Adrenal gland (tissue), 9 donors: ENCODE measurements at regions not wholly inside any gene's neighbourhood (a gene's known extent, or its start where the extent isn't known, plus 50 kb on each side); places are given as distances from the start of the nearest gene placed in this dataset.

ENCODE experiments used
- DNase-seq, 7 donors: peaks; one replicate each; pipeline ENCODE4 v3.0.0-alpha.2; 2019 to 2020
- H3K27ac ChIP-seq, 5 donors: fragments of 200-600 bp; sonication (generic) in 4 of 5; 1 replicate in 3 of 5; 2 replicates in 2 of 5; pipeline versions ENCODE4 v1.5.1 to v1.8.0; 2016 to 2020; ENCODE audit warnings: mild to moderate bottlenecking in 1 of 5
- H3K27me3 ChIP-seq: fragments of 200-600 bp; 2 replicates; pipeline ENCODE4 v1.8.0; 2021
- H3K36me3 ChIP-seq, 2 donors: fragments of 200-600 bp; replicated peaks in 1 of 2; 1 replicate in 1 of 2; 2 replicates in 1 of 2; pipeline versions ENCODE4 v1.5.1 to v1.8.0; 2018 to 2022
- H3K4me1 ChIP-seq, 2 donors: fragments of 200-600 bp; replicated peaks in 1 of 2; 1 replicate in 1 of 2; 2 replicates in 1 of 2; pipeline versions ENCODE4 v1.5.1 to v1.8.0; 2018 to 2021
- H3K4me3 ChIP-seq, 4 donors: fragments of 200-600 bp; sonication (generic) in 3 of 4; one replicate each; pipeline ENCODE4 v1.5.1; 2016 to 2018
- H3K9me3 ChIP-seq, 3 donors: fragments of 200-600 bp; sonication (generic) in 1 of 3; replicated peaks in 1 of 3; 1 replicate in 2 of 3; 2 replicates in 1 of 3; pipeline versions ENCODE4 v1.5.1 to v1.8.0; 2016 to 2021
- POLR2A ChIP-seq, 2 donors: fragments of 450-650 bp; IDR thresholded peaks; one replicate each; pipeline ENCODE4 v1.6.1; 2017; ENCODE audit warnings: antibody characterized with exemption in 2 of 2, mild to moderate bottlenecking in 2 of 2, moderate library complexity in 1 of 2
- WGBS, 4 donors: extraction: QIAGEN DNeasy Blood & Tissue Kit in 2 of 4; methylation state at CpG; one replicate each; pipeline versions ENCODE4 v1.1.5 to v1.1.7; 2013 to 2017; 5-methylcytosine and 5-hydroxymethylcytosine counted together
- intact Hi-C, 2 donors: fragments of 100-400 bp; cut with DNase I; formaldehyde crosslinking; loops; one replicate each; pipeline versions ENCODE4 v1.14.1 to v1.15.0; 2022 to 2023
- TF ChIP-seq, protein P1 (sequence below), 6 experiments: fragments of 450-650 bp in 4 of 6; fragments of 200-600 bp in 2 of 6; sonication (generic) in 1 of 6; IDR thresholded peaks; 1 replicate in 5 of 6; 2 replicates in 1 of 6; pipeline versions ENCODE4 v1.5.1 to v1.8.0; 2016 to 2021; ENCODE audit warnings: antibody characterized with exemption in 6 of 6, mild to moderate bottlenecking in 2 of 6, moderate library complexity in 1 of 6
- donor health status: healthy with polysubstance abuse.
- donor health status: Bipolar disorder and iron deficiency.
- donor health status: DM: yes; HTN: yes; CAD: no.
- donor health status: DM: no; HTN: no; CAD: no.
- donor health status: DM: no; HTN: no; CAD: no.

DNA sequence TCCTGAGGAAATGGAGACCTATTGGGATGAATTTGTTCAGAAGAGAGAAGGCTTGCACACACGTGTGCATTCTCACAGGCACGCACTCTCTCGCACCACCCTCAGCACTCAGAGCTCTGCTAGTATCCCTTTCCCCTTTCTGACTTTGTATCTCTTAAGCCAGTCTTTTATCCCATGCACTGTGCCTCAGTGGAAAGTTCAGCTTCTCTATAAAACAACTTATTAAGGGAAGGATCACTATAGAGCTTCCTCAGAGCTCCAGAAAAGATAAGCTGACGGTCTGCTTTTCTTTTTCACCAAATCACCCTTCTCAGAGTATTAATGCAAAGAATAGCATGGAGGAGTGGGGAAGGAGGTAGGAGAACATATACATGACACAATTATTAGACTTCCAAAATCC lies 207.8 kb downstream of the ENC1 start:
- intact Hi-C loops: no loop called here
- WGBS, 4 donors: 69 to 89% (median 84%) methylated on average over 4 of the region's 4 CpGs
- Histone ChIP-seq H3K27me3 (no peaks in the 10 kb centered on the region), H3K36me3 (no peaks in the 10 kb centered on the region), H3K4me3 (no peak overlapping the region), H3K9me3 (no peaks in the 10 kb centered on the region), H3K27ac (no peak overlapping the region), H3K4me1 (peaks cover 0 to 5% of the 10 kb centered on the region in 2 donors)
- no peak for DNase-seq
- TF ChIP-seq POLR2A (IDR thresholded peaks at IDR 0.05): no peak
- TF ChIP-seq, protein P1, sequence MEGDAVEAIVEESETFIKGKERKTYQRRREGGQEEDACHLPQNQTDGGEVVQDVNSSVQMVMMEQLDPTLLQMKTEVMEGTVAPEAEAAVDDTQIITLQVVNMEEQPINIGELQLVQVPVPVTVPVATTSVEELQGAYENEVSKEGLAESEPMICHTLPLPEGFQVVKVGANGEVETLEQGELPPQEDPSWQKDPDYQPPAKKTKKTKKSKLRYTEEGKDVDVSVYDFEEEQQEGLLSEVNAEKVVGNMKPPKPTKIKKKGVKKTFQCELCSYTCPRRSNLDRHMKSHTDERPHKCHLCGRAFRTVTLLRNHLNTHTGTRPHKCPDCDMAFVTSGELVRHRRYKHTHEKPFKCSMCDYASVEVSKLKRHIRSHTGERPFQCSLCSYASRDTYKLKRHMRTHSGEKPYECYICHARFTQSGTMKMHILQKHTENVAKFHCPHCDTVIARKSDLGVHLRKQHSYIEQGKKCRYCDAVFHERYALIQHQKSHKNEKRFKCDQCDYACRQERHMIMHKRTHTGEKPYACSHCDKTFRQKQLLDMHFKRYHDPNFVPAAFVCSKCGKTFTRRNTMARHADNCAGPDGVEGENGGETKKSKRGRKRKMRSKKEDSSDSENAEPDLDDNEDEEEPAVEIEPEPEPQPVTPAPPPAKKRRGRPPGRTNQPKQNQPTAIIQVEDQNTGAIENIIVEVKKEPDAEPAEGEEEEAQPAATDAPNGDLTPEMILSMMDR (IDR thresholded peaks at IDR 0.05): no peak

DNA sequence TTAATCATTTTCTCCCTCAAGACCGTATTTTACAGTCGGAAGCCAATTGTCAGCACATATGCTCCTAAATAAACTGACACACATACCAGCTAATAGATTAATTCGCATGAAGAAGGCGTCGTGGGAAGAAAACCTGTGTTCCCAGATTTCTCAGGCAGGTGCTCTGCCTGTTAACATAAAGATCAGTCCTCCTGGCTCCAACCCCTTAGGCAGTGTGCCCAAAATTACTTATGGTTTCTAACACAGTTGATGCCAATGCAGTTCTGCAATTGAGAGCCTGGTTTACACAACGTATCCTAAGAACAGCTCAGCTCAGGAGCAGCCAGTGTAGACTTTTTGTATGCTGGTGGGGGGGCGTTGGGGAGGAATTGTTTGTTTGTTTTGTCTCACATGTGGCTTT lies 208.3 kb downstream of the ENC1 start:
- 62 to 67% (median 66%) methylated on average over 7 of the region's 7 CpGs for WGBS, 4 donors
- no peak for DNase-seq

DNA sequence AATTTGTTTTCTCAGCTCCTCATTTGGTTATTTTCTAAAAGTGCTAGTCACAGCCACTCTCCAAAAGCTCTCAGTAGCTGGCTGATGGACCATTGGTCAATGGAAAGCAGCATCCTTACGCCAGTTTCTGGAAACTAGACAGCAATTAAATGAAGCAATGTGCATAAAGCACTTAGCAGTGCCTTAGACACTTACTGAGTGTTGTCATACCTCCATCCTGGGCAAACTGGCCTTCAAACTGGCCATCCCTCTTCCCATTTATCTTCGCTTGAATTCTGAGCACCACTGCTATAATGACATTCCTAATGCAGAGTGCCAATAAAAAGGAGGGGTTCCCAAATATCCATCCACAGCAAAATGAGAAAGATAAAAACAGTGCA lies 209.2 kb downstream of the ENC1 start:
- TF ChIP-seq, protein P1 (IDR thresholded peaks at IDR 0.05): no peak
- no peak for TF ChIP-seq POLR2A (IDR thresholded peaks at IDR 0.05)
- H3K4me3 ChIP-seq: no peak overlapping the region
- H3K9me3 ChIP-seq: no peaks in the 10 kb centered on the region
- H3K4me1 ChIP-seq: peaks cover 0 to 5% of the 10 kb centered on the region in 2 donors
- no peaks in the 10 kb centered on the region for H3K27me3 ChIP-seq
- no peak for DNase-seq
- 74 to 90% (median 89%) methylated on average over 2 of the region's 2 CpGs for WGBS, 4 donors
- intact Hi-C loops: no loop called here
- H3K27ac ChIP-seq: no peak overlapping the region
- no peaks in the 10 kb centered on the region for H3K36me3 ChIP-seq

More for the DNA sequence above, 208.3 kb downstream of the ENC1 start:
- Histone ChIP-seq H3K27me3 (no peaks in the 10 kb centered on the region), H3K9me3 (no peaks in the 10 kb centered on the region), H3K27ac (no peak overlapping the region), H3K36me3 (no peaks in the 10 kb centered on the region), H3K4me3 (no peak overlapping the region), H3K4me1 (peaks cover 0 to 5% of the 10 kb centered on the region in 2 donors)
- TF ChIP-seq POLR2A (IDR thresholded peaks at IDR 0.05): no peak
- TF ChIP-seq, protein P1 (IDR thresholded peaks at IDR 0.05): no peak
- intact Hi-C loops: no loop called here

DNA sequence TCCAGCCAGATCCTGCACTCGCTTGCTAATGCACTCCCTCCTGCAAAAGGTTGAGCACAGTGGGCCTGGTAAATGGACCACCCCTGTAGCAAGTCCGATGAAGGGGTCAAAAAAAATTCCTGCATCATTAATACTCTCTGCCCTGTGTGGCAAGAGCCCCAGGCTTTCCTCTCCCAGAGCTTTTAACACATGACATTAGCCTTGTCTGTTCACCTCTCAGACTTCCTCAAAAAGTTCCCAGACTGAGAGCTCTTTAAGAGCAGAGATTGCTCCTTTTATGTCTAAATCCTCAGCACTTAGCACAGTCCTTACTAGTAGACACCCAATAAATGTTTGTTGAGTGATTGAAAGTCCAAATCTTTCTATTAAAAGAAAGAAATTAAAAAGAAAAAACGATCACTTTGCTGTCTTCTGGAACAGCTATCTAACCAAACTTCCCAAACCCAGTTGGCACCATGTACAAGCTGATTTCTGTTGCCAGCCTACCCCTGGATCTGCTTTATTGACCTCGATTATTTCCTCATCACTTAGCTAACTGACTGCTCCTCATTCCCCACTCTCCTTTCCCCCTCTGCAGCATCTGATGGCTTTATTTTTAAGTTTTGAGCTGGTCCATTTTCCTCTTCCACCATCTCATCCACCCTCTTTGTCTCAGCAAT lies 209.8 kb downstream of the ENC1 start:
- intact Hi-C loops: no loop called here
- no peak for TF ChIP-seq POLR2A (IDR thresholded peaks at IDR 0.05)
- TF ChIP-seq, protein P1 (IDR thresholded peaks at IDR 0.05): no peak
- Histone ChIP-seq H3K9me3 (no peaks in the 10 kb centered on the region), H3K27ac (no peak overlapping the region), H3K36me3 (no peaks in the 10 kb centered on the region), H3K27me3 (no peaks in the 10 kb centered on the region), H3K4me1 (peaks cover 0 to 5% of the 10 kb centered on the region in 2 donors), H3K4me3 (no peak overlapping the region)
- 69 to 81% (median 78%) methylated on average over 3 to 4 of the region's 4 CpGs for WGBS, 4 donors
- DNase-seq: no peak
